Fibroblast of lung (primary cell): ENCODE measurements at regions not wholly inside any gene's neighbourhood (a gene's known extent, or its start where the extent isn't known, plus 50 kb on each side); places are given as distances from the start of the nearest gene placed in this dataset.

Experiments used
- DNase-seq, 2 donors: peaks; one replicate each; pipeline versions ENCODE4 v3.0.0 to v3.0.0-alpha.2; 2010; ENCODE audit warnings: low read depth in 2 of 2
- H2AFZ ChIP-seq: 2 replicates; pipeline ENCODE4 v1.5.1; 2012; ENCODE audit warnings: low read length, control low read depth, inconsistent platforms
- H3K27ac ChIP-seq: 2 replicates; pipeline ENCODE4 v1.5.1; 2011; ENCODE audit warnings: low read length, control low read depth; ENCODE audit not compliant: insufficient read depth
- H3K27me3 ChIP-seq: 2 replicates; pipeline ENCODE4 v1.5.1; 2011; ENCODE audit warnings: mild to moderate bottlenecking, low read length; ENCODE audit not compliant: control insufficient read depth, insufficient read depth
- H3K36me3 ChIP-seq: 2 replicates; pipeline ENCODE4 v1.5.1; 2011; ENCODE audit warnings: low read length; ENCODE audit not compliant: control insufficient read depth, insufficient read depth
- H3K4me1 ChIP-seq: 2 replicates; pipeline ENCODE4 v1.5.1; 2011; ENCODE audit warnings: low read length; ENCODE audit not compliant: control insufficient read depth, insufficient read depth; ENCODE audit errors: extremely low read depth
- H3K4me2 ChIP-seq: 2 replicates; pipeline ENCODE4 v1.5.1; 2011; ENCODE audit warnings: low read length, control low read depth; ENCODE audit not compliant: insufficient read depth; ENCODE audit errors: extremely low read depth
- H3K4me3 ChIP-seq, 4 experiments: fragments of 200-600 bp in 1 of 4; sonication (generic) in 1 of 4; replicated peaks in 1 of 4; 2 replicates each; pipeline ENCODE4 v1.5.1; 2011 to 2016; ENCODE audit warnings: low read length in 4 of 4, low read depth in 3 of 4, mild to moderate bottlenecking in 3 of 4, control low read depth in 2 of 4, inconsistent platforms in 1 of 4, mixed read lengths in 1 of 4; ENCODE audit not compliant: insufficient read depth in 1 of 4; ENCODE audit errors: control extremely low read depth in 1 of 4
- H3K79me2 ChIP-seq: 2 replicates; pipeline ENCODE4 v1.5.1; 2012; ENCODE audit warnings: mild to moderate bottlenecking, low read length, inconsistent platforms; ENCODE audit not compliant: control insufficient read depth, insufficient read depth
- H3K9ac ChIP-seq: 2 replicates; pipeline ENCODE4 v1.5.1; 2011; ENCODE audit warnings: mild to moderate bottlenecking, low read length, control low read depth; ENCODE audit not compliant: insufficient read depth
- H3K9me3 ChIP-seq: 2 replicates; pipeline ENCODE4 v1.5.1; 2012; ENCODE audit warnings: low read depth, low read length; ENCODE audit not compliant: control insufficient read depth, insufficient read depth
- H4K20me1 ChIP-seq: 2 replicates; pipeline ENCODE4 v1.5.1; 2011; ENCODE audit warnings: low read length; ENCODE audit not compliant: control insufficient read depth, insufficient read depth; ENCODE audit errors: extremely low read depth
- CTCF ChIP-seq, 2 donors: IDR thresholded peaks in 1 of 2; conservative IDR thresholded peaks in 1 of 2; 1 replicate in 1 of 2; 2 replicates in 1 of 2; pipeline ENCODE4 v1.5.1; 2011 to 2012; ENCODE audit warnings: low read length in 2 of 2, control low read depth in 1 of 2, inconsistent platforms in 1 of 2, low read depth in 1 of 2, mild to moderate bottlenecking in 1 of 2
- EZH2 ChIP-seq: IDR thresholded peaks from 2 replicates; pipeline ENCODE4 v1.5.1; 2012; ENCODE audit warnings: low read length, control low read depth, mild to moderate bottlenecking; ENCODE audit errors: missing control alignments

GRCh38 chr4:164320847-164321246 is 433.1 kb upstream of the SMIM31 start:
- Histone ChIP-seq H3K27ac (no peak overlapping the region), H3K9ac (no peak overlapping the region), H3K4me2 (no peak overlapping the region), H3K36me3 (no peaks in the 10 kb centered on the region), H3K4me1 (no peaks in the 10 kb centered on the region), H3K9me3 (no peaks in the 10 kb centered on the region), H3K4me3 (no peak overlapping the region), H3K79me2 (no peaks in the 10 kb centered on the region), H2AFZ (no peak overlapping the region), H4K20me1 (no peaks in the 10 kb centered on the region), H3K27me3 (no peaks in the 10 kb centered on the region)
- no peak for TF ChIP-seq EZH2
- TF ChIP-seq CTCF (conservative IDR thresholded peaks at IDR 0.05 in 1 of 2, IDR thresholded peaks at IDR 0.05 in 1 of 2; ENCODE audit: low read depth in 1 of 2, low read length in 2 of 2): no peak
- no peak for DNase-seq

- Histone ChIP-seq H3K79me2 (no peaks in the 10 kb centered on the region), H2AFZ (no peak overlapping the region), H3K27me3 (no peaks in the 10 kb centered on the region), H3K4me2 (no peak overlapping the region), H3K27ac (no peak overlapping the region), H3K9ac (no peak overlapping the region), H3K9me3 (no peaks in the 10 kb centered on the region), H3K36me3 (no peaks in the 10 kb centered on the region), H3K4me3 (no peak overlapping the region), H3K4me1 (no peaks in the 10 kb centered on the region), H4K20me1 (no peaks in the 10 kb centered on the region)
- no peak for DNase-seq
- no peak for TF ChIP-seq CTCF (conservative IDR thresholded peaks at IDR 0.05 in 1 of 2, IDR thresholded peaks at IDR 0.05 in 1 of 2; ENCODE audit: low read depth in 1 of 2, low read length in 2 of 2)
- TF ChIP-seq EZH2: no peak
These were observed 427.9 kb upstream of the SMIM31 start for GRCh38 chr4:164326056-164326455.

DNA sequence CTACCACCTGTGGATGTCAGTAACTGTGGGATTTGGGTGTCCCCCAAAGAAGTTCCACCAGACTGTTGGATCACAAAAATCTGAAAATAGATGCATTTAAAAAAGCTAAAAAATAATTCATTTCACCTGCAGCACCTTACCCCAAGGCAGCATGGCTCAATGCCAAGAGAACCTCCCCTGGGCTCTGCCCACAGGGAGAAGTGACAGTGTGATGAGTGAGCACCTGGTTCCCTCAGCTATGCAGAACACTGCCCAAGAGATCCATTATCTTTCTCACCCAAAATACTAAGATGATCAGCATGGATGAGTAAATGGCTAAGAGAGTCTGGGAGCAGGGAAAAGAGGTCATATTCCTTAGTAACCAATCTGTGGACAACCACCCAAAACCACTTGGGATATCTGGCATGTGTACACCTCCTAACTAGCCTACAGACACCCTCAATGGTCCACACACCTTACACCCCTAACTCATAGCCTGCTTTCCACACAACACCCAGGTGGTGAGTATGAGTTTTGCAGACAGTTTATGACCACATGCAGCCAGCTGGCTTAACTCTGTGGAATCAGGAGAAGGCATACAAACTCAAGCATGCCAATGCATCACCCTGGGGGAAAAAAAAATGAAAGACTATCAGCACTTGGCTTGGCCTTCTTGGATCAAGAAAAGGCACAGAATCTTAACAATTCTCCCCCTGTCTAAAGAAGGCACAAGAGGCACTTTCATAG is 416.5 kb upstream of the SMIM31 start:
- Histone ChIP-seq H3K9ac (no peak overlapping the region), H2AFZ (no peak overlapping the region), H3K27me3 (no peaks in the 10 kb centered on the region), H3K36me3 (no peaks in the 10 kb centered on the region), H3K79me2 (no peaks in the 10 kb centered on the region), H3K4me1 (no peaks in the 10 kb centered on the region), H4K20me1 (no peaks in the 10 kb centered on the region), H3K27ac (no peak overlapping the region), H3K9me3 (no peaks in the 10 kb centered on the region), H3K4me2 (no peak overlapping the region), H3K4me3 (no peak overlapping the region)
- no peak for DNase-seq
- TF ChIP-seq EZH2: no peak
- no peak for TF ChIP-seq CTCF (conservative IDR thresholded peaks at IDR 0.05 in 1 of 2, IDR thresholded peaks at IDR 0.05 in 1 of 2; ENCODE audit: low read depth in 1 of 2, low read length in 2 of 2)
